Right lobe of liver (tissue), 6 donors: ENCODE measurements at regions not wholly inside any gene's neighbourhood (a gene's known extent, or its start where the extent isn't known, plus 50 kb on each side); places are given as distances from the start of the nearest gene placed in this dataset.

Experiments used
- ATAC-seq, 4 donors: fragments of 200-7000 bp; cut with Tn5 transposase; one replicate each; pipeline ENCODE4 v1.9.1; 2020; ENCODE audit warnings: mild to moderate bottlenecking in 4 of 4, moderate library complexity in 4 of 4
- DNase-seq, 3 donors: peaks; one replicate each; pipeline ENCODE4 v3.0.0-alpha.2; 2020
- H3K27ac ChIP-seq, 3 donors: fragments of 200-600 bp; one replicate each; pipeline ENCODE4 v1.8.0; 2022
- H3K27me3 ChIP-seq, 2 donors: fragments of 200-600 bp; one replicate each; pipeline ENCODE4 v1.8.0; 2022
- H3K36me3 ChIP-seq, 4 donors: fragments of 200-600 bp; sonication (generic) in 1 of 4; one replicate each; pipeline versions ENCODE4 v1.5.1 to v1.8.0; 2017 to 2022; ENCODE audit warnings: control low read depth in 1 of 4
- H3K4me1 ChIP-seq, 4 donors: fragments of 200-600 bp; sonication (generic) in 1 of 4; one replicate each; pipeline versions ENCODE4 v1.5.1 to v1.8.0; 2017 to 2022; ENCODE audit warnings: control low read depth in 1 of 4
- H3K4me3 ChIP-seq, 3 donors: fragments of 200-600 bp; one replicate each; pipeline ENCODE4 v1.8.0; 2022
- H3K9me3 ChIP-seq, 4 donors: fragments of 200-600 bp; sonication (generic) in 1 of 4; one replicate each; pipeline versions ENCODE4 v1.5.1 to v1.8.0; 2017 to 2022; ENCODE audit warnings: control low read depth in 1 of 4
- POLR2A ChIP-seq: fragments of 450-650 bp; IDR thresholded peaks from one replicate; pipeline ENCODE4 v1.6.1; 2017; ENCODE audit warnings: antibody characterized with exemption, mild to moderate bottlenecking
- WGBS: methylation state at CpG from one replicate; pipeline ENCODE4 v1.1.6; 2018; ENCODE audit warnings: low coverage, low lambda C conversion rate; ENCODE audit not compliant: insufficient coverage; ENCODE audit errors: missing lambda C conversion rate; 5-methylcytosine and 5-hydroxymethylcytosine counted together
- intact Hi-C, 2 donors: fragments of 100-400 bp; cut with DNase I; formaldehyde crosslinking; loops; one replicate each; pipeline versions ENCODE4 v1.11.2 to v1.14.1; 2022
- TF ChIP-seq, protein P1 (sequence below), 4 donors: fragments of 200-600 bp in 3 of 4; fragments of 450-650 bp in 1 of 4; IDR thresholded peaks; one replicate each; pipeline versions ENCODE4 v1.5.1 to v1.8.0; 2016 to 2022; ENCODE audit warnings: antibody characterized with exemption in 4 of 4, mild to moderate bottlenecking in 2 of 4
- donor health status: DM: no; HTN: yes; CAD: no.
- donor health status: DM: no; HTN: no; CAD: no.
- donor health status: DM: no; HTN: no; CAD: no.
- donor health status: DM: no; HTN: yes; CAD: no.
- donor health status: DM: no; HTN: yes; CAD: no.

DNA sequence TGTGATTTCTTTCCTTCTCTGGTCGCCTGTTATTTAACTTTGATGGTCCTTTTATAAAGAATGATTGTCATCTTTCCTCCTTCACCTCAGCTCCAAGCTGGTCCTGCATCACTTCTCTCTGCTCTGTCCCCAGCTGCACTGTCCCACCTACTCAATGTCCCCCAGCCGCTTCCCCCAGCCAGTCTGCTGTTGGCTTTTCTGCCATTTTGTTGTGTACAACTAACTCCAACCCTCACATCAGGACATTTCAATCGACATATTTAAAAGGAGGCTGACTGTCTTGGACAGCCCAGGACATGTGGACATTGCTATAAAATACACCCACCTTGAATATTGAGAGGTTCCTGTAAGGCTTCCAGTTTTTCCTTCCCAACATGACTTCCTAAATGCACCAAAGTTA is 193.8 kb upstream of the RGMA start:
- Histone ChIP-seq H3K36me3 (no peaks in the 10 kb centered on the region), H3K27ac (no peak overlapping the region), H3K4me3 (no peak overlapping the region), H3K9me3 (no peaks in the 10 kb centered on the region), H3K4me1 (no peaks in the 10 kb centered on the region), H3K27me3 (no peaks in the 10 kb centered on the region)
- ATAC-seq (no peak), DNase-seq (no peak)
- 55% methylated on average over 3 of the region's 3 CpGs for WGBS
- intact Hi-C loops = no loop called here
- no peak for TF ChIP-seq POLR2A
- TF ChIP-seq, protein P1, sequence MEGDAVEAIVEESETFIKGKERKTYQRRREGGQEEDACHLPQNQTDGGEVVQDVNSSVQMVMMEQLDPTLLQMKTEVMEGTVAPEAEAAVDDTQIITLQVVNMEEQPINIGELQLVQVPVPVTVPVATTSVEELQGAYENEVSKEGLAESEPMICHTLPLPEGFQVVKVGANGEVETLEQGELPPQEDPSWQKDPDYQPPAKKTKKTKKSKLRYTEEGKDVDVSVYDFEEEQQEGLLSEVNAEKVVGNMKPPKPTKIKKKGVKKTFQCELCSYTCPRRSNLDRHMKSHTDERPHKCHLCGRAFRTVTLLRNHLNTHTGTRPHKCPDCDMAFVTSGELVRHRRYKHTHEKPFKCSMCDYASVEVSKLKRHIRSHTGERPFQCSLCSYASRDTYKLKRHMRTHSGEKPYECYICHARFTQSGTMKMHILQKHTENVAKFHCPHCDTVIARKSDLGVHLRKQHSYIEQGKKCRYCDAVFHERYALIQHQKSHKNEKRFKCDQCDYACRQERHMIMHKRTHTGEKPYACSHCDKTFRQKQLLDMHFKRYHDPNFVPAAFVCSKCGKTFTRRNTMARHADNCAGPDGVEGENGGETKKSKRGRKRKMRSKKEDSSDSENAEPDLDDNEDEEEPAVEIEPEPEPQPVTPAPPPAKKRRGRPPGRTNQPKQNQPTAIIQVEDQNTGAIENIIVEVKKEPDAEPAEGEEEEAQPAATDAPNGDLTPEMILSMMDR (IDR thresholded peaks at IDR 0.05) = no peak

GRCh38 chr15:93278783-93279182 is 189.8 kb upstream of the RGMA start:
- Histone ChIP-seq H3K36me3 (no peaks in the 10 kb centered on the region), H3K4me3 (no peak overlapping the region), H3K9me3 (peaks cover 0 to 5% (median 0%) of the 10 kb centered on the region in 4 donors), H3K27me3 (no peaks in the 10 kb centered on the region), H3K4me1 (no peaks in the 10 kb centered on the region), H3K27ac (no peak overlapping the region)
- TF ChIP-seq, protein P1 (IDR thresholded peaks at IDR 0.05) = no peak
- TF ChIP-seq POLR2A = no peak
- DNase-seq (no peak), ATAC-seq (no peak)
- 80% methylated on average over 3 of the region's 3 CpGs for WGBS
- intact Hi-C loops = no loop called here

DNA sequence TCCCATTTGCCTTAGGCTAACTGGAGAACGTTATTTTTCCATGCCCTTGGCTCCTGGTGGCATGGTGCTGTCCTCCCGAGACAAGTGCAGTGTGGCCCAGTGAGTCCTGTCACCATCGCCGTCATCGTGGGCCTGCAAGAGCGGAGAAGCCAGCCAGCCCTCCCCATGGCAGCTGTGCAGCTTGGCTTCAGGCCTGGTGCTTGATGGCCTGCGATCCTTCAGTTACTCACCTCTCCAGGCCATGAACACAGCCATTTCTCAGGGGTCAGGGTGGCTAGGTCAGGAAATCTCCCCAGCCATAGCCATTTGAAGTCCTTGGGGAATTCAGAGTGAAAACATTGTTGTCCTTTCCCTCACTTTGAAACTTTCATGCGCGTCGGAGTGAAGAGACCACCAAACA is 189.0 kb upstream of the RGMA start:
- TF ChIP-seq, protein P1 (IDR thresholded peaks at IDR 0.05) = no peak
- TF ChIP-seq POLR2A = no peak
- ATAC-seq = no peak
- H3K27me3 ChIP-seq = no peaks in the 10 kb centered on the region
- no peak for DNase-seq
- intact Hi-C loops = no loop called here
- 72% methylated on average over 4 of the region's 10 CpGs for WGBS
- no peak overlapping the region for H3K27ac ChIP-seq
- no peak overlapping the region for H3K4me3 ChIP-seq
- no peaks in the 10 kb centered on the region for H3K36me3 ChIP-seq
- H3K9me3 ChIP-seq = peaks cover 0 to 5% (median 0%) of the 10 kb centered on the region in 4 donors
- no peaks in the 10 kb centered on the region for H3K4me1 ChIP-seq

- no peak overlapping the region for H3K4me3 ChIP-seq
- no peaks in the 10 kb centered on the region for H3K36me3 ChIP-seq
- WGBS = 60% methylated on average over 4 of the region's 6 CpGs
- ATAC-seq = no peak
- peaks cover 0 to 5% (median 0%) of the 10 kb centered on the region in 4 donors for H3K9me3 ChIP-seq
- H3K27ac ChIP-seq = no peak overlapping the region
- TF ChIP-seq, protein P1 (IDR thresholded peaks at IDR 0.05) = no peak
- TF ChIP-seq POLR2A = no peak
- no peak for DNase-seq
- no peaks in the 10 kb centered on the region for H3K4me1 ChIP-seq
- intact Hi-C loops = no loop called here
- no peaks in the 10 kb centered on the region for H3K27me3 ChIP-seq
These were observed 185.2 kb upstream of the RGMA start for GRCh38 chr15:93274257-93274656.

DNA sequence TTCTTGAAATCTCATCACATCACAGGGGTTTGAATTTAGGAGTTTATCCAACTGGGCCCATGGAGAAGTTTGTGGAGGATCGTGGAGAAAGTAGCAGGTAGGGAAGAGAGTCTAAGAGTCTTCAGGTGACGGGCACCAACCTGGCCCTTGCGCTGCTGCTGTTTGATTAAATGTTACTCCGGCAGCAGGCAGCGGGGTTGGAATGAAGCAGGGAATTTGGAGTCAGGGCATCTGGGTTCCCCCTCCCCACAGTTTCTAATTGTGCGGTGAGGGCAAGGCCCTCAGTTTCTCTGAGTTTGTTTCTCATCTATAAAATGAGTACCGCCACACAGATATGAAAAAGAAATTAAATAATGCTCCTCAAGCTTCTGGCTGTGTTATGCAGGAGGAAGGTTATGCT is 182.9 kb upstream of the RGMA start:
- no peaks in the 10 kb centered on the region for H3K27me3 ChIP-seq
- H3K36me3 ChIP-seq = no peaks in the 10 kb centered on the region
- intact Hi-C loops = no loop called here
- WGBS = 74% methylated on average over 7 of the region's 7 CpGs
- peaks cover 0 to 5% (median 0%) of the 10 kb centered on the region in 4 donors for H3K9me3 ChIP-seq
- no peak overlapping the region for H3K4me3 ChIP-seq
- ATAC-seq = no peak
- no peak overlapping the region for H3K27ac ChIP-seq
- H3K4me1 ChIP-seq = no peaks in the 10 kb centered on the region
- no peak for TF ChIP-seq POLR2A
- TF ChIP-seq, protein P1 (IDR thresholded peaks at IDR 0.05) = no peak
- no peak for DNase-seq
